Activated naive CD8-positive, alpha-beta T cell treated with anti-CD3 and anti-CD28 coated beads, Interleukin-2, amount 50 U/mL, for 16 hours (primary cell): ENCODE measurements at regions not wholly inside any gene's neighbourhood (a gene's known extent, or its start where the extent isn't known, plus 50 kb on each side); places are given as distances from the start of the nearest gene placed in this dataset.
"Not testable (repeated sequence)": the region's sequence is repeated elsewhere in the genome, so short reads cannot be mapped to it uniquely, and the experiment has no call there.

Experiments
- DNase-seq: peaks from one replicate; pipeline ENCODE4 v3.0.0-alpha.2; 2020; ENCODE audit warnings: low read depth, low spot score

- no peak for DNase-seq
Observed at GRCh38 chr3:20836801-20837200, 650.8 kb upstream of the SGO1 start.

DNA sequence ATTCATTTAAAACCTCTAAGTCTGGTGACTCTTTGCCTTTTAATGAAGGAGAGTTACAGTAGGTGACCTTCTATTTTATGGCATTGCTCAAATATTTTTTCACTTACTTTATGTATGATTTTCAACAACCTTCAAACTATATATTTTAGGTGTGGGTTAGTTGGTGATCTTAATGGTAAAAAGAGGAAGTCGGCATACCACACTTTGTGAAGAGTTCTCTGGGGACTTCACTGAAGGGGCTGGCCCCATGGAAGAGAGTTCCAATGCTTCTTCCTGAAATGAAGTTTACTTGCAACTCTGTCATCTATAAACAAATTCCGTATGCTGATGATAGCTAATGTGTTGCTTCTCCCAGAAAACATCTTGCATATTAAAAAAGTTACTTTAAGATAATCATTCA is 647.0 kb upstream of the SGO1 start:
- no peak for DNase-seq

- DNase-seq = no peak
Observed at GRCh38 chr3:20822251-20822650, 636.2 kb upstream of the SGO1 start.

- DNase-seq = not testable (repeated sequence)
Observed at GRCh38 chr3:20820872-20821271, 634.9 kb upstream of the SGO1 start.

- no peak for DNase-seq
Observed at GRCh38 chr3:20811631-20812030, 625.6 kb upstream of the SGO1 start.

GRCh38 chr3:20811006-20811405 is 625.0 kb upstream of the SGO1 start:
- DNase-seq = no peak

GRCh38 chr3:20810555-20810954 is 624.5 kb upstream of the SGO1 start:
- no peak for DNase-seq

- no peak for DNase-seq
Observed at GRCh38 chr3:20809356-20809755, 623.4 kb upstream of the SGO1 start.

DNA sequence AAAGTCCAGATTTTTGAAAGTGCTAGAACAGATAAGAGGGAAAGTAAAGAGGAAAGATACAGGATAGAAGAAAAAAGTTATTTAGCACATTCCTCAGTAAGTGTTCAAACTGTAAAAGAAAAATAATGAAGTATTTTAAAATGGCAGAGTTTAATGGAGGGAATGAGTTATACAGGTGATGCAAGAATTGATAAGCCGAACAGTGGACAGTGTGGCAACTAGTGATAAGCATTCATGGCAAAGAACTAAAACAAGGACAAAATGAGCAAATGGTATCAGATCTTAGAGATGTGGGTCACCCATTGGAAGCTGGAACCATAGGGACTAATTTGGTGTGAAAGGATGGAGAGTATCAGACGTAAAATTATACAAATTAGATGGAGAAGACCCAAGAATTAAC is 622.9 kb upstream of the SGO1 start:
- no peak for DNase-seq

GRCh38 chr3:20798666-20799065 is 612.7 kb upstream of the SGO1 start:
- DNase-seq = no peak

- no peak for DNase-seq
Observed at GRCh38 chr3:20787005-20787404, 601.0 kb upstream of the SGO1 start.

- DNase-seq = no peak
Observed at GRCh38 chr3:20776692-20777091, 590.7 kb upstream of the SGO1 start.

- no peak for DNase-seq
Observed at GRCh38 chr3:20776286-20776685, 590.3 kb upstream of the SGO1 start.

DNA sequence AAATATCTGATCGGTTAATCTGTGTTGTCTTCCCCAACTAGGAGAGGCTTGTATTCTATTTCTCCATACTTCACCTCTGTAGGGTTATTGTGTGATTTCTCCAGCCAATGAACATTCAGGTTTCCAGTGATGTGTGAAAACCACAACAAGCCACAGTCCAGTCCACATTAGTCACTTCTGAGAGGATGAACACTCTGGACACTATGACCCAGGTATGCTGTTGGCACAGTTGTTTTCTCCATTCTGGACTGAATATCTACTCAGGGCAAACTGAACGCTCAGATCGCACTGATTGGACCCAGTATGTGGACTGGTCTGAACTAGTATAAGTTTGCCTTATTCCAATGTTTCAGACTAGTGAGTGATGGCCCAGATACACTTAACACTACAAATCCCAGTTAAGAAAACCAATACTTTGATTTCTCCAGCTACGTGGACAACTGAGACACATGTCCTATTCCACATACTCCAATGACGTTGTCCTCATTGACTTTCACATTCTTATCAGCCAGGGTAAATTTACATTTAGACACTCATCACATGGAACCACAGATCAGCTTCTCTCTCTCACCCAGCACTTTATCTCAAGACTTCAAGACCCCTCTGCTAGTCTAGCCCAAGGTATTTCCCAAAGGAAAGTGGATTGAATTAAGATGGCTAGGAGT is 587.4 kb upstream of the SGO1 start:
- DNase-seq = no peak

GRCh38 chr3:20772869-20773268 is 586.9 kb upstream of the SGO1 start:
- DNase-seq = no peak

GRCh38 chr3:20769430-20769829 is 583.4 kb upstream of the SGO1 start:
- DNase-seq = no peak

GRCh38 chr3:20760981-20761380 is 575.0 kb upstream of the SGO1 start:
- DNase-seq = no peak

- no peak for DNase-seq
Observed at GRCh38 chr3:20752416-20752815, 566.4 kb upstream of the SGO1 start.

GRCh38 chr3:20751296-20751695 is 565.3 kb upstream of the SGO1 start:
- DNase-seq = no peak

GRCh38 chr3:20747741-20748140 is 561.7 kb upstream of the SGO1 start:
- no peak for DNase-seq

- DNase-seq = no peak
Observed at GRCh38 chr3:20743553-20744321, 557.7 kb upstream of the SGO1 start.

DNA sequence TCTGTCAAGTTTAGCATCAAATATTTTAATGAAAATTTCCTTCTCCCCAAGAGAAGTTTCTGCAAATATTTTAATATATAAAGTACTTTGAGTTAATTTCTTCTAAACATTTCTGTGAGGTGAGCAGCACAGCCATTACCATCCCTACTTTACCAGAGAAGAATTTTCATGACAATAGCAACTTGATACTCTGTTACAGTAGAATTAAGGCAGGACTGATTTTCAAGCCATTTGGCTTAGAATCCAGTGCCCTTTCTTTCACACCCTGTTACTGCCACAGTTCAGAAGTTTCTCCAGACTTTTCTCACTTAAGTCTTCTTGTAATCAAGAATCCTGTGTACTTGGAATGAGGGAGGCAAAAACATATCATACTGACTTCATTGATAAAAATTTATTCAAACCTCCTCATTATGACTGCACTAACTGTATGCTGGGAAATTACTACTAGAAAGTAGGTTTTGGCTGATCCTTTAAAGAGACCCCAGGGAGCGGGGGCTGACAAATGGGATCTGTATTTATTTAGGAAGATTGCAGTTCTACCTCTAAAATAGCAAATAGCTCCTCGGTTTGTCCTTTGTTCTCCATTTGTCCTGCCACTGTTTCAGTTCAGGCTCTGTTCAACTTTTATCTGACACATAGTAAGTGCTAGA is 557.0 kb upstream of the SGO1 start:
- no peak for DNase-seq

GRCh38 chr3:20741381-20741780 is 555.4 kb upstream of the SGO1 start:
- DNase-seq = no peak
